ENCODE measurements at regions not wholly inside any gene's neighbourhood (a gene's known extent, or its start where the extent isn't known, plus 50 kb on each side); places are given as distances from the start of the nearest gene placed in this dataset.

DNA sequence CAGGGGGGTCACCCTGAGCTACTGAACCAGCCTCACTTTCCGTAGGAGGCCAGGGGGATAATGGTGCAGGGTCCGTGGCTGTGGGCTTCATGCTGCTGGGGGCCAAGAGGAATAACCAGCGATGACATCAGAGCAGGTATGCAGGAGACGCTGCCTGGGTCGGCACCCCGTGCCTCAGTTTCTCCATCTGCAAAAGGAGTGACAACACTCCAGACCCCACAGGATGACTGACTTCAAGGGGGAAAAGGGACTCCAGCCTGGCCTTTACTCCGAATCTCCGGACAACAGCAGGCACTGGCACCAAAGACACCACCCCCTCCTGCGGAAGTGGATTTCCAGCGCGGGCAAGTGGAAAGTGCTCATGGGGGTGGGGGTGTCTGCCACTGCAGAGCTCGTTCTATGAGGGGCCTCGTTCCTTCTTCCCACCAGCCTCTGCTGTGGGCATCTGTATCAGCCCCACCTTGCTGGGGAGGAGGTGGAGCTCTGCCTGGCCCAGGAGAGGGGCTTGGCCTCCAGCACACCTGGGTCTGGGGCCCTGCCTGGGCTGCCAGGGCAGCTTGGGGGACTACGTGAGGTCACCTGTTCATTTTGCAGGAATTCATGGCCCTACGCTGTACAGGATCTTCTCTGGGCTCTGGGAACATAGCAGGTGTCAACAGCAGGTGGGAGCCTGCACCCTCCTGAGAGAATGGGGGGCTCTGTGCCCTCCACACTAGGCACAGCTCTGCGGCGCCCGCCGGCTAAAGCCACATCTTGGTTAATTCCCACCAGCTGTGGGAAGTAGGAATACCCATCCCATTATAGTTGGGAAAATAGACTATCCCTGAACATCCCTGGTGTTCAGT lies 216.6 kb upstream of the C14orf180 start:
- ChIA-PET POLR2A (no interaction called here), CTCF (no interaction called here)
- H3K36me3 ChIP-seq (ENCODE audit: control insufficient read depth in 2 of 2, insufficient read depth in 1 of 2, low read length in 2 of 2): no peaks in the 10 kb centered on the region
- no peak overlapping the region for H3K27ac ChIP-seq (ENCODE audit: extremely low read depth, low read depth, low read length)
- no peak overlapping the region for H3K4me3 ChIP-seq (ENCODE audit: low read depth, low read length)
- no peaks in the 10 kb centered on the region for H3K9me3 ChIP-seq (ENCODE audit: control insufficient read depth, insufficient read depth, low read depth, low read length)
- no peaks in the 10 kb centered on the region for H3K4me1 ChIP-seq (ENCODE audit: control insufficient read depth, insufficient read depth, low read length)
- TF ChIP-seq, protein P1, sequence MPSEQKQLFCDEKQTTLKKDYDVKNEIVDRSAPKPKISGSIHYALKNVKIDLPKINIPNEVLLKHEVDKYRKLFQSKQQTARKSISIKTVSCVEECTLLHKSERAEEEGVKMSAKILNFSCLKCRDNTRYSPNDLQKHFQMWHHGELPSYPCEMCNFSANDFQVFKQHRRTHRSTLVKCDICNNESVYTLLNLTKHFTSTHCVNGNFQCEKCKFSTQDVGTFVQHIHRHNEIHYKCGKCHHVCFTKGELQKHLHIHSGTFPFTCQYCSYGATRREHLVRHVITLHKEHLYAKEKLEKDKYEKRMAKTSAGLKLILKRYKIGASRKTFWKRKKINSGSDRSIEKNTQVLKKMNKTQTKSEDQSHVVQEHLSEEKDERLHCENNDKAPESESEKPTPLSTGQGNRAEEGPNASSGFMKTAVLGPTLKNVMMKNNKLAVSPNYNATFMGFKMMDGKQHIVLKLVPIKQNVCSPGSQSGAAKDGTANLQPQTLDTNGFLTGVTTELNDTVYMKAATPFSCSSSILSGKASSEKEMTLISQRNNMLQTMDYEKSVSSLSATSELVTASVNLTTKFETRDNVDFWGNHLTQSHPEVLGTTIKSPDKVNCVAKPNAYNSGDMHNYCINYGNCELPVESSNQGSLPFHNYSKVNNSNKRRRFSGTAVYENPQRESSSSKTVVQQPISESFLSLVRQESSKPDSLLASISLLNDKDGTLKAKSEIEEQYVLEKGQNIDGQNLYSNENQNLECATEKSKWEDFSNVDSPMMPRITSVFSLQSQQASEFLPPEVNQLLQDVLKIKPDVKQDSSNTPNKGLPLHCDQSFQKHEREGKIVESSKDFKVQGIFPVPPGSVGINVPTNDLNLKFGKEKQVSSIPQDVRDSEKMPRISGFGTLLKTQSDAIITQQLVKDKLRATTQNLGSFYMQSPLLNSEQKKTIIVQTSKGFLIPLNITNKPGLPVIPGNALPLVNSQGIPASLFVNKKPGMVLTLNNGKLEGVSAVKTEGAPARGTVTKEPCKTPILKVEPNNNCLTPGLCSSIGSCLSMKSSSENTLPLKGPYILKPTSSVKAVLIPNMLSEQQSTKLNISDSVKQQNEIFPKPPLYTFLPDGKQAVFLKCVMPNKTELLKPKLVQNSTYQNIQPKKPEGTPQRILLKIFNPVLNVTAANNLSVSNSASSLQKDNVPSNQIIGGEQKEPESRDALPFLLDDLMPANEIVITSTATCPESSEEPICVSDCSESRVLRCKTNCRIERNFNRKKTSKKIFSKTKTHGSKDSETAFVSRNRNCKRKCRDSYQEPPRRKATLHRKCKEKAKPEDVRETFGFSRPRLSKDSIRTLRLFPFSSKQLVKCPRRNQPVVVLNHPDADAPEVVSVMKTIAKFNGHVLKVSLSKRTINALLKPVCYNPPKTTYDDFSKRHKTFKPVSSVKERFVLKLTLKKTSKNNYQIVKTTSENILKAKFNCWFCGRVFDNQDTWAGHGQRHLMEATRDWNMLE (tag by site-specific recombination; conservative IDR thresholded peaks at IDR 0.05; ENCODE audit: low read depth): no peak
- TF ChIP-seq OVOL3 (tag by site-specific recombination; IDR thresholded peaks at IDR 0.05) (no peak), TRIM28 (IDR thresholded peaks at IDR 0.05; ENCODE audit: borderline replicate concordance, low read length) (no peak)

GRCh38 chr14:104363891-104364760 lies 215.4 kb upstream of the C14orf180 start:
- POLR2A ChIA-PET: no interaction called here
- CTCF ChIA-PET: interaction anchor here (0.6 kb wide), 1 partner anchor 191 kb away, joined by 3 read pairs; no protein-coding TSS in a partner anchor
- H3K9me3 ChIP-seq (ENCODE audit: control insufficient read depth, insufficient read depth, low read depth, low read length): no peaks in the 10 kb centered on the region
- no peak overlapping the region for H3K4me3 ChIP-seq (ENCODE audit: low read depth, low read length)
- no peaks in the 10 kb centered on the region for H3K36me3 ChIP-seq (ENCODE audit: control insufficient read depth in 2 of 2, insufficient read depth in 1 of 2, low read length in 2 of 2)
- H3K4me1 ChIP-seq (ENCODE audit: control insufficient read depth, insufficient read depth, low read length): no peaks in the 10 kb centered on the region
- no peak for TF ChIP-seq ZNF18 (tag by site-specific recombination; IDR thresholded peaks at IDR 0.05)
- no peak for TF ChIP-seq ZNF621 (tag by site-specific recombination; IDR thresholded peaks at IDR 0.05)
- TF ChIP-seq ZNF544 (tag by site-specific recombination; IDR thresholded peaks at IDR 0.05): no peak
- no peak for TF ChIP-seq OVOL3 (tag by site-specific recombination; IDR thresholded peaks at IDR 0.05)
- TF ChIP-seq FEZF1 (tag by site-specific recombination; IDR thresholded peaks at IDR 0.05): no peak
- TF ChIP-seq, protein P2, sequence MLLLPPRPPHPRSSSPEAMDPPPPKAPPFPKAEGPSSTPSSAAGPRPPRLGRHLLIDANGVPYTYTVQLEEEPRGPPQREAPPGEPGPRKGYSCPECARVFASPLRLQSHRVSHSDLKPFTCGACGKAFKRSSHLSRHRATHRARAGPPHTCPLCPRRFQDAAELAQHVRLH (tag by site-specific recombination; IDR thresholded peaks at IDR 0.05): no peak
- no peak for TF ChIP-seq ZNF2 (tag by site-specific recombination; IDR thresholded peaks at IDR 0.05)
- TF ChIP-seq ZNF221 (tag by site-specific recombination; IDR thresholded peaks at IDR 0.05; ENCODE audit: borderline replicate concordance): no peak
- TF ChIP-seq YY2 (tag by site-specific recombination; IDR thresholded peaks at IDR 0.05): no peak
- TF ChIP-seq ZNF623 (tag by site-specific recombination; IDR thresholded peaks at IDR 0.05): no peak
- TF ChIP-seq ZNF248 (tag by site-specific recombination; IDR thresholded peaks at IDR 0.05): no peak
- no peak for TF ChIP-seq KLF16 (tag by site-specific recombination; IDR thresholded peaks at IDR 0.05)
- TF ChIP-seq ZNF114 (tag by site-specific recombination; IDR thresholded peaks at IDR 0.05): no peak
- no peak for TF ChIP-seq GLI4 (tag by site-specific recombination; IDR thresholded peaks at IDR 0.05)
- TF ChIP-seq ZNF585B (tag by site-specific recombination; IDR thresholded peaks at IDR 0.05): no peak
- no peak for TF ChIP-seq KLF1 (tag by site-specific recombination; IDR thresholded peaks at IDR 0.05)
- no peak for TF ChIP-seq ZNF843 (tag by site-specific recombination; IDR thresholded peaks at IDR 0.05)
- no peak for TF ChIP-seq ZNF660 (tag by site-specific recombination; IDR thresholded peaks at IDR 0.05)
- H3K27ac ChIP-seq (ENCODE audit: extremely low read depth, low read depth, low read length): no peak overlapping the region

Measured in HEK293 (cell line).